GM10266 (cell line): ENCODE measurements at regions not wholly inside any gene's neighbourhood (a gene's known extent, or its start where the extent isn't known, plus 50 kb on each side); places are given as distances from the start of the nearest gene placed in this dataset.

Experiments
- DNase-seq: peaks from one replicate; pipeline ENCODE4 v3.0.0; 2012; ENCODE audit errors: extremely low spot score
- TF ChIP-seq, protein P1 (sequence below): IDR thresholded peaks from 2 replicates; pipeline ENCODE4 v1.5.1; 2012; ENCODE audit warnings: mild to moderate bottlenecking, low read depth; ENCODE audit not compliant: control insufficient read depth, insufficient read depth; ENCODE audit errors: missing control alignments

DNA sequence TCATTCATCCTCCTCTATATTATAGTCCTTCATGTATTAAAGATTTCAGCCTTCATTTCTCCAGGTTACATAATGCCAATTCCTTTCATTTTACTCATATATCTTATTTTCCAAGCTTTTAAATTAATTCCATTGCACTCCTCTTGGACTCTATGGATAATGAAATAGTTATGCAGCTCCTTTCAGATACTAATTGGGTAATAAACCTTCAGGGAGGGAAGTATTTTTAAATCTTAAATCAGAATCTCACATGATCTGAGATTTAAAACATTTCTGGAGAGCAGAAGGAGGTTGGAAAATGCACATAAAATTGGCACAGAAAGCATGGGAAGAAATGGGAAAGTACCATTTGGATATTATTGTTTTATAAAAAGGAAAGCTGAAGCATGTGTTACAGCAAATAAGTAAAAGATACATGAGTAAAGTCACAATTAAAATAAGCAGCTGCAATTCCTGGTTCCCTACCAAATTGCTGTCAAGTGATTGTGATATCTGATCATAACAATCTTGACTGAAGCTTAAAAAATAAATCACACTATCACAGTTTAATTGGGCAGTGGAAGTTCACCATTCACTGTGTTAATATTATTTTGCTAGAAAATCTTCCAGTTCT is 257.9 kb upstream of the NREP start:
- TF ChIP-seq, protein P1, sequence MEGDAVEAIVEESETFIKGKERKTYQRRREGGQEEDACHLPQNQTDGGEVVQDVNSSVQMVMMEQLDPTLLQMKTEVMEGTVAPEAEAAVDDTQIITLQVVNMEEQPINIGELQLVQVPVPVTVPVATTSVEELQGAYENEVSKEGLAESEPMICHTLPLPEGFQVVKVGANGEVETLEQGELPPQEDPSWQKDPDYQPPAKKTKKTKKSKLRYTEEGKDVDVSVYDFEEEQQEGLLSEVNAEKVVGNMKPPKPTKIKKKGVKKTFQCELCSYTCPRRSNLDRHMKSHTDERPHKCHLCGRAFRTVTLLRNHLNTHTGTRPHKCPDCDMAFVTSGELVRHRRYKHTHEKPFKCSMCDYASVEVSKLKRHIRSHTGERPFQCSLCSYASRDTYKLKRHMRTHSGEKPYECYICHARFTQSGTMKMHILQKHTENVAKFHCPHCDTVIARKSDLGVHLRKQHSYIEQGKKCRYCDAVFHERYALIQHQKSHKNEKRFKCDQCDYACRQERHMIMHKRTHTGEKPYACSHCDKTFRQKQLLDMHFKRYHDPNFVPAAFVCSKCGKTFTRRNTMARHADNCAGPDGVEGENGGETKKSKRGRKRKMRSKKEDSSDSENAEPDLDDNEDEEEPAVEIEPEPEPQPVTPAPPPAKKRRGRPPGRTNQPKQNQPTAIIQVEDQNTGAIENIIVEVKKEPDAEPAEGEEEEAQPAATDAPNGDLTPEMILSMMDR = no peak

GRCh38 chr5:112013660-112014059 is 256.7 kb upstream of the NREP start:
- DNase-seq = no peak
- TF ChIP-seq, protein P1 = no peak

More for the DNA sequence above, 257.9 kb upstream of the NREP start:
- no peak for DNase-seq

DNA sequence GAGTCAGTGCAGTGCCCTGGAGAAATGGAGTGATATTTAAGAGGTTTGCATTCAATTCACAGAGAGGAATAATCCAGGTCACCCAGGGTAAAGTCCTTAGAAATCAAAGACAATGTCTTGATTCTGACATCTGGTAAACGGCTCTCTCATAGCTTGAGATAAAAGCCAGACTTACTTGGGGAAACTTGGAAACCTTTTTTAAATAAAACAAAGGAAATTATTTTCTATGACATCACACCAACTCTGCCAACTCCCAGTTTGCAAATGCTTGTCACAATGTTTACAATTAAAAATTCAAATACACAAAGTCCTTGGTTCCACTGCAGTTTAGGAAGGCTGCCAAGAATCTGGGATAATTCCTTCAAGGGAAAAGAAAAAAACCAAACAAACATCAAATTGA is 255.1 kb upstream of the NREP start:
- TF ChIP-seq, protein P1 = no peak
- no peak for DNase-seq

DNA sequence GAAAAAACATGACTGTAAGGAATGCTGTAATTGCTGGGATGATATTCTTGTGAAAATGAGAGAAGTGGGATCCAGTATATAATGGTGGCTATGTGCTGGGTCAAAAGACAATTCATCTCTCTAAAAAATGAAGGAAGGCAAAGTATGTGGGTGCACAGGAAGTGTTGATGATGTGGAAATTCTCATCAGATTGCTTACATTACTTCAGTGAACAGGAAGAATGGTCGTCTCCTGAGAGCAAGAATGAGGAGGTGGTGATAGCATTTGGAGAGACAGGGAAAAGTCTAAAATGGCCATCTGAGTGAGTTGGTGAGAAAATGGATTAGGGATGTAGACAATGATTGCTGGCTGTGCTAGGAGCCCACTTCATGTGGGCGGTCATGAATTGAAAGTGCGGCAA is 253.5 kb upstream of the NREP start:
- TF ChIP-seq, protein P1 = no peak
- no peak for DNase-seq

DNA sequence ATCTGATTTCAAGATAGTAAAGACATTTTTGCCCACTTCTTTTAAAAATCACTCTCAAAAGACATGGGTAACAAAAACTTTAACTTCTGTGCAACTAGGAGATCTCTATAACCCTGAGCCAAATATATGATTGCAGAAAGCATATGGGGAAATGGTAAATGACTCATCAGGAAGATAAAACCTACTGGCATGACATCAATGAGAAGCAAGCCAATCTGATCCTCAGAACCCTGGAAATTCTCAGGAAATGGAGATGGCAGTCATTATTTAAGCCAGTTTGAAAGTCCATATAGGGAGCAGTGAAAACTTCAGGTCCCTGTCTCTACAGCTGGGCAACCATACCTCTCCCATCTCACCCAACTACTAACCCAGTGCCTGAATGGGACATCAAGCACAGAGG is 249.7 kb upstream of the NREP start:
- TF ChIP-seq, protein P1 = no peak
- DNase-seq = no peak

DNA sequence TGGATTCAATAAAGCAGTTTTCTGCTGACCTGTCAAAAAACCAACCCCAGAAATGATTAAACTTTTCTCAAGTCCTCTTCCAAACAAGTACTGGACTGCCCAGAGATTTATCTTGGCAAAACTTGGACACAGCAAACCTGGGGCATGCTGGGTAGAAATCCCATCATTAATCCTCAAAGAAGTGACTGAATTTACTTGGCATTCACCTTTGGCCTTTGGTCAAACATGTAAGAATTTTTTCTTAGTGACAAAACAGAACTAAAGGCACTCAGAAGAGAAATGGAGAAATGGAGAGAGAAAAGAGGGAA is 248.6 kb upstream of the NREP start:
- DNase-seq = no peak
- TF ChIP-seq, protein P1 = no peak

DNA sequence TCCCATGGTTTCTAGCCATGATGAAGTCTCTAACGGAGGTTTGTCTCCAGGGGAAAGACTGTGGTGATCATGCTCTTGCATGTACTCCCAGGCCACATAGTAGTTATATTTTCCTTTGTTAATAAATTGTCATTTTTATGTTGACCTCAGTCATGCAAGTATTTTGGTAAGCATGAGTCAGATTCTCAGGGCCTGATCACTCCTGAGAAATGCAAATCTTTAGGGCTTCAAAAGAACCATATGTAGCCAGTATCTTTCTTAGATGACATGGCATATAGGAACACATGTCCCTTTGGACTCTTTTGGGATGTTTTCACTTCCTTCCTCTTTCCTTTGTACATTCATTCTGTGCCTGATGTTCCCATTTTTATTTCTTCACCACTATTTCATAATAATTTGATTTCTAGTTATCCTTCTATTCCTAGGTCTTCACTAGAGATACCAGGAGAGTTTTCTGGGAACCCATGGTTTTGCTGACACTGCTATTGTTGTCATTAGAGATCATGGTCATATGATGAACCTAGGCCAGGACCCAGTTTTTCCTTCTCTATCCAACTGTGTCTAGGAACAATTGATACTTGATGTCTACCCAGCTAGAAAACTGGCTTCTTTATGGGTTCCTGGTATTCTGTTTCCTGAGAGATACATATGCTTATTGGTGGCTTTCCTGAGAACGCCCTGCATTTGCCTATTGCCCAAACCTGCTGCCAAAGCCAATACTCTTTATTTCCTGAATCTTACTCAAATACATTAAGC is 248.1 kb upstream of the NREP start:
- TF ChIP-seq, protein P1 = no peak
- DNase-seq = peak; percentile 39
